Fibroblast of pulmonary artery (primary cell): ENCODE measurements at regions not wholly inside any gene's neighbourhood (a gene's known extent, or its start where the extent isn't known, plus 50 kb on each side); places are given as distances from the start of the nearest gene placed in this dataset.
A peak's percentile ranks its signal among the peaks of the same experiment; 100 is the strongest.

ENCODE experiments used
- DNase-seq: peaks from one replicate; pipeline ENCODE4 v3.0.0-alpha.2; 2010; ENCODE audit warnings: low read depth
- H3K4me3 ChIP-seq: replicated peaks from 2 replicates; pipeline ENCODE4 v1.5.1; 2011; ENCODE audit warnings: low read depth, mild to moderate bottlenecking, control low read depth, low read length, moderate library complexity
- TF ChIP-seq, protein P1 (sequence below): IDR thresholded peaks from 2 replicates; pipeline ENCODE4 v1.5.1; 2011; ENCODE audit warnings: mild to moderate bottlenecking, control low read depth, low read length, inconsistent platforms; ENCODE audit errors: missing control alignments

DNA sequence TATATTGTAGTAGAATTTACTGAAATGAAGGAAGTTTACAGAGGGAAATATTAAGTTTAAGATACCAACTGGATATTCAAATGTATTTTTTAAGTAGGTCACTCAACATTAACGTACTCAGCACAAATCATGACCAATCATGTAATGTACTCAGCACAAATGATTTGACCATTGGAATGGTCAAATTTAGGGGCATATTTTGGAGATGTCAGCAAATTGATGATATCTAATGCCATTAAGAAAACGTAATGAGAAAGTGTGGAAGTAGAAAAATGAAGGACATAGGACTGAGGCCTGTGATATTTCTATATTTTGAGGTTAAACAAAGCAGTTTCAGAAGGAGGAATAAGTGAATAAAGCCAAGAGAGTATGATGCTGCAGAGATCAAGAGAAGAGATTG, 334.8 kb downstream of the KIF2B start:
- no peak overlapping the region for H3K4me3 ChIP-seq
- DNase-seq = no peak
- TF ChIP-seq, protein P1, sequence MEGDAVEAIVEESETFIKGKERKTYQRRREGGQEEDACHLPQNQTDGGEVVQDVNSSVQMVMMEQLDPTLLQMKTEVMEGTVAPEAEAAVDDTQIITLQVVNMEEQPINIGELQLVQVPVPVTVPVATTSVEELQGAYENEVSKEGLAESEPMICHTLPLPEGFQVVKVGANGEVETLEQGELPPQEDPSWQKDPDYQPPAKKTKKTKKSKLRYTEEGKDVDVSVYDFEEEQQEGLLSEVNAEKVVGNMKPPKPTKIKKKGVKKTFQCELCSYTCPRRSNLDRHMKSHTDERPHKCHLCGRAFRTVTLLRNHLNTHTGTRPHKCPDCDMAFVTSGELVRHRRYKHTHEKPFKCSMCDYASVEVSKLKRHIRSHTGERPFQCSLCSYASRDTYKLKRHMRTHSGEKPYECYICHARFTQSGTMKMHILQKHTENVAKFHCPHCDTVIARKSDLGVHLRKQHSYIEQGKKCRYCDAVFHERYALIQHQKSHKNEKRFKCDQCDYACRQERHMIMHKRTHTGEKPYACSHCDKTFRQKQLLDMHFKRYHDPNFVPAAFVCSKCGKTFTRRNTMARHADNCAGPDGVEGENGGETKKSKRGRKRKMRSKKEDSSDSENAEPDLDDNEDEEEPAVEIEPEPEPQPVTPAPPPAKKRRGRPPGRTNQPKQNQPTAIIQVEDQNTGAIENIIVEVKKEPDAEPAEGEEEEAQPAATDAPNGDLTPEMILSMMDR = no peak

DNA sequence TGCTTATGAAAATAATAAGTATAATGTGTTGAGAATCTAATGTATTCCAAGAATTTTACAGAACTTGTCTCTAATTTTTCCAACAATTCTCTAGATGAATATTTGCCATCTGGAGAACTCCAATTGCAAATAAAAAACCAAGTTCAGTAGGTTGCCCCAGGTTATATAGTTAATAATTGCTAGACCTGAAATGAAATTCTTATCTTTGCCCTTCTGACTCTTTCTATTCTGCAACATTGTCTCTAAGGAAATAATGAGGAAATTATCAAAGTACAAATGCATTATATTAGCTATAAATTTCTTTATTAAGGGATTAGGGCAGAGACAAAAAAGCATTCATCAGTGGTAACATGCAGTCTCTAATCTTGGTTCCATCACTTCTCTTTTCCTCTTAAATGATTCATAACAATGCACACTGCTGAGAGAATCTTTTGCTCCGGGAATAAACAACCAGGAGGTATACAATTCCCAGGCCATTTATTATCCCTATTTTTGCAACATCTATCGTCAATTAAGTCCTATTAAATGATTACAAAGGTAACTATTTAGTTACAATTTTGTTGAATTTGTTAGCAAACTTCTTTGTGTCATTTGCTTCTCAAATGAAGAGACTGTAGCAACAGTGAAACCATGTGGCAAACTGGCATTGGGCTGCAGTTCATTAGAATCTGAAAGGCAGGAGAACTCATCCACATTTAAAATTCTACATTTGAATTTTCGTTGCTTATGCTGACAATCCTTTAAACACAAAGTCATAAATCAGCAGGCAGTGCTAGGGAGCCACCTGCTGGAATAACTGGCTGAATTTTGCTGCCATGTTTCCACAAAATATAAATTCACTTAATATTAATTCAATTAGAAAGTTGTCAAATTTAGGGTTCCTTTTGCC, 349.6 kb downstream of the KIF2B start:
- peak; percentile 35 for DNase-seq

DNA sequence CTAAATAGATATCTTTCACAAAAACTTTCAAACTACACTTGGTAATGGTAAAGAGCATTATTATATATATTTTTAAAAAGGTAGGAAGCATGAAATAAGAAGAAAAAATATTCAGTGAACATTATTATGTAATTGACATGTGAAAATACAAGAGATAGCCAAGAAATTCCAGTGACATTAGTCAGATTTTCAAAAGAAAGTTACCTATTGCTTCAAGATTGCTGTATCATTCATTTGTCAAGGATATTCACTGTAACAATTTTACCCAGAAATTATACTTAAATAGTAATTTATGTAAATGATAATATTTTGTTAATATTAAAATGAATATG, 350.2 kb downstream of the KIF2B start:
- DNase-seq = no peak
- TF ChIP-seq, protein P1 = no peak
- no peak overlapping the region for H3K4me3 ChIP-seq

More for the DNA sequence above, 349.6 kb downstream of the KIF2B start:
- TF ChIP-seq, protein P1 = peak; percentile 45
- H3K4me3 ChIP-seq = no peak overlapping the region

DNA sequence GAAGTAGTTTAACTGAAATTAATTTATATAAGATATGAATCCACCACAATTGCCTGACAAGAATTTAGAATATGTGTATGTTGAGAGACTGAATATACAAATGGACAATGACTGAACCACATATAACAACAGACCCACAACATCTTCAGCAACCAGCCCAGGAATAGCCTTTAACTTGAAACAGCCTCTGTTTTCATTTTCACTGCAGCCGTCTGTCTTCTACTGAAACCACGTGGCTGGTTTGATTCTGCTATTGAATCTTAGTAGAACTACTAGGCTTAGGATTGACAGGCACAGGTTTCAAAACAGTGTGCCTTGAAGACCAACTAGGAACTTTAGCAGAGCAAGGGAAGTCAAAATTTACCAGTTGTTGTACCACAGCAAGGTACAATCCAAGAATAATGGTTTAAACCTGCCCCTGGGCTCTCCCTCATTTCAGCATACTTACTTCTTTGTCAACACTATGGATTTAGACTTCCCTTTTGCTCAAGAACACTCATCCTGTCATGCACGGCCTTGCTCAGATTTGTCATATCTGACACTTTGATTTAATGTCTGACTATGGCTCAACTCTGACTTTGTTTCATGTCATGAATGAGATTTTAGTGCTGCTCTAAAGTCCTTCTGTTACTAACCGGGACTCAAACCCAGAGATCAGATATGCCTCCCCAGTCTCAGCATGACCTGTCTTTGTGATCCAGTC, 355.0 kb downstream of the KIF2B start:
- no peak overlapping the region for H3K4me3 ChIP-seq
- TF ChIP-seq, protein P1 = no peak
- no peak for DNase-seq

DNA sequence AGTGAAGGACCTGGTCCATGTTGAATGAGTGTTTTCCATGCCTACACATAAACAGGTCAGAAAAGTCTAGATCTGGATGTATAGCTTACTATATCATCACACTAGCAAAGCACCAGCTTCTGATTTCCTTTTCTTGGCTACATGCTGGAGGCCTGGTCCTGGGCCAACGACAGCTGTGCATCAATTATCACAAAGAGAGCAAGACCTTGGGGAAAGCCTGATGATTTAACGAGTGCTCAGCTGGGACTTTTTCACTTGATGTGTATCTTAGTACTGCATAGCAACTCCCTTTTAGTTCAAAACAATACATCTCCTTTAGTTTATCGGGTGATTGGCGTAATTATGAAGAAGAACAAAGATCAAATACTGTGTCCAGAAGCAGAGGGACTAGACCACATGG, 358.2 kb downstream of the KIF2B start:
- H3K4me3 ChIP-seq = no peak overlapping the region
- DNase-seq = no peak
- TF ChIP-seq, protein P1 = no peak

DNA sequence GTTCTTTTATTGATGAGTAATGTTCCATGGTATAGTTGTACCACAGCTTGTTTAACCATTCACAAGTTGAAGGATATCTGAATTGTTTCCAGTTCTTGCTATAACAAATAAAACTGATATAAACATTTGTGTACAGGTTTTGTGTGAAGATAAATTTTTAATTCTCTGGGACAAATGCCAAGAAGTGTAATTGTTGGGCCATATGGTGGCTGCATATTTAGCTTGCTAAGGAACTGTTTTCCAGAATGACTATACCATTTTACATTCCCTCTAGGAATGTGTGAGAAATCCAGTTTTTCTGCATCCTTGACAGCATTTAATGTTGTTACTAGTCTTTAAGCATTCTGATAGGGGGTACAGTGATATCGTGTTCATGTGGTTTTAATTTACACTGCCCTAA, 368.5 kb downstream of the KIF2B start:
- TF ChIP-seq, protein P1 = no peak
- DNase-seq = no peak
- no peak overlapping the region for H3K4me3 ChIP-seq

DNA sequence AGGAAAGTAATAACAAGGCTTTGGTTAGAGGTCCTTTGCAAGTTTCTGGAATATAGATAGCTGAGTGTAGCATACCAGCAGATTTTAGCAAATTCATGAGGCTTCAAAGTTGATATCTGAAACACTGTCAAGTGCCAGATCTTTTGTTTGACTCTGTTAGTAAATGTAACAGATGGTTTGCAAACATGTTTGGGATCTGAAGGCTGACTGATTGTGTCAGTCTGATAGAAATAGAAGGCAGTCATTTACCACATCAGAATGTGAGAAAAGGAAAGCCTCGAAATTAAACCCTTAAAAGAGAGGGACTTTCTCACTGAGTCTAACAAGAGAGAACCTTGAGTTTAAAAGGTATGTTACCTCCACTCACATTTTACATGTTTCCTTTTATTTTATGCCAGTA, 371.5 kb downstream of the KIF2B start:
- TF ChIP-seq, protein P1 = no peak
- no peak overlapping the region for H3K4me3 ChIP-seq
- DNase-seq = no peak
